ENCODE measurements at regions not wholly inside any gene's neighbourhood (a gene's known extent, or its start where the extent isn't known, plus 50 kb on each side); places are given as distances from the start of the nearest gene placed in this dataset.

- DNase-seq (ENCODE audit: low spot score), result no peak
Observed at GRCh38 chr18:76544511-76545345, 49.7 kb upstream of the ZNF516 start.

Measured in hepatic stellate cell (primary cell).